Psoas muscle (tissue), 7 donors: ENCODE measurements at regions not wholly inside any gene's neighbourhood (a gene's known extent, or its start where the extent isn't known, plus 50 kb on each side); places are given as distances from the start of the nearest gene placed in this dataset.

Source experiments
- ATAC-seq, 4 donors: fragments of 200-7000 bp; cut with Tn5 transposase; one replicate each; pipeline ENCODE4 v1.9.1; 2020; ENCODE audit warnings: moderate library complexity in 3 of 4, mild to moderate bottlenecking in 2 of 4
- DNase-seq, 2 donors: peaks; one replicate each; pipeline ENCODE4 v3.0.0-alpha.2; 2020
- H3K27ac ChIP-seq: fragments of 200-600 bp; one replicate; pipeline ENCODE4 v1.8.0; 2022
- H3K27me3 ChIP-seq, 3 donors: fragments of 200-600 bp in 1 of 3; one replicate each; pipeline versions ENCODE4 v1.6.1 to v1.8.0; 2013 to 2022; ENCODE audit warnings: low read length in 2 of 3, mild to moderate bottlenecking in 2 of 3, moderate library complexity in 1 of 3; ENCODE audit not compliant: insufficient read depth in 3 of 3
- H3K36me3 ChIP-seq, 2 donors: fragments of 200-600 bp in 1 of 2; one replicate each; pipeline versions ENCODE4 v1.6.1 to v1.8.0; 2013 to 2022; ENCODE audit warnings: low read depth in 1 of 2, mild to moderate bottlenecking in 1 of 2, moderate library complexity in 1 of 2; ENCODE audit not compliant: insufficient read depth in 1 of 2
- H3K4me1 ChIP-seq: fragments of 200-600 bp; one replicate; pipeline ENCODE4 v1.8.0; 2022
- H3K4me3 ChIP-seq: fragments of 200-600 bp; one replicate; pipeline ENCODE4 v1.8.0; 2022; ENCODE audit warnings: mild to moderate bottlenecking
- H3K9me3 ChIP-seq: fragments of 200-600 bp; one replicate; pipeline ENCODE4 v1.8.0; 2022
- CTCF ChIP-seq: fragments of 200-600 bp; IDR thresholded peaks from one replicate; pipeline ENCODE4 v1.8.0; 2022; ENCODE audit warnings: antibody characterized with exemption
- WGBS, 3 donors: extraction: QIAGEN DNeasy Blood & Tissue Kit; methylation state at CpG; one replicate each; pipeline versions ENCODE4 v1.1.6 to v1.1.7; 2013; 5-methylcytosine and 5-hydroxymethylcytosine counted together
- intact Hi-C, 2 donors: fragments of 100-400 bp; cut with DNase I; formaldehyde crosslinking; loops; one replicate each; pipeline versions ENCODE4 v1.11.0 to v1.14.2; 2022
- donor health status: healthy with polysubstance abuse.
- donor health status: DM: no; HTN: no; CAD: no; lungs with moderate emphysema.
- donor health status: Bipolar disorder and iron deficiency.
- donor health status: healthy.
- donor health status: DM: yes; HTN: yes; CAD: no.
- donor health status: DM: no; HTN: no; CAD: no.
- donor health status: DM: yes; HTN: yes; CAD: no.

- ATAC-seq (no peak), DNase-seq (no peak)
- Histone ChIP-seq H3K4me1 (no peaks in the 10 kb centered on the region), H3K36me3 (no peaks in the 10 kb centered on the region), H3K27me3 (no peaks in the 10 kb centered on the region), H3K9me3 (no peaks in the 10 kb centered on the region), H3K4me3 (no peak overlapping the region), H3K27ac (no peak overlapping the region)
- TF ChIP-seq CTCF: no peak
- intact Hi-C loops: no loop called here
- WGBS, 3 donors: 34 to 38% (median 38%) methylated on average over 8 of the region's 8 CpGs
These were observed 113.7 kb upstream of the PLXNA2 start for GRCh38 chr1:208357644-208358507.

GRCh38 chr1:208358651-208359050, 114.5 kb upstream of the PLXNA2 start:
- Histone ChIP-seq H3K27ac (no peak overlapping the region), H3K9me3 (no peaks in the 10 kb centered on the region), H3K27me3 (no peaks in the 10 kb centered on the region), H3K4me1 (no peaks in the 10 kb centered on the region), H3K4me3 (no peak overlapping the region), H3K36me3 (no peaks in the 10 kb centered on the region)
- DNase-seq (no peak), ATAC-seq (no peak)
- TF ChIP-seq CTCF: no peak
- intact Hi-C loops: no loop called here
- WGBS, 3 donors: 84 to 88% (median 86%) methylated on average over 4 of the region's 4 CpGs

GRCh38 chr1:208362011-208362410, 117.8 kb upstream of the PLXNA2 start:
- no peaks in the 10 kb centered on the region for H3K36me3 ChIP-seq
- intact Hi-C loops: no loop called here

DNA sequence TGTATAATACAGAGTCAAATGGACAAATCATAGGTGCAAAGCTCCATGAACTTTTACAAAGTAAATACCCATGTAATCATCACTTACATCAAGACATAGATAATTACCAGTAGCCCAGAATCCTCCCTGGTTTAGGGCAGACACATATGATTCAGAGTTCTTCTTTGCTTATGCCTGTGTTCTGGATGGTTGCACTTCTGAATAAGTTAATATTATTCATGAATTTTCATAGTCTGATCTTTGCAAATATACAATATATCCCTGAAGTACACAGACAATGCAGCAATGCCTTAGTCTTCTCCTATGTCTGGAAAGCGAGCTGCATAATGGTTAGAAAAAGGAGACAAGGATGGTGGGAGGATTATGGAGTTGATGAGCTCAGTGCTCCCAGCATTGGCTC, 122.4 kb upstream of the PLXNA2 start:
- no peak for ATAC-seq

More at GRCh38 chr1:208362011-208362410, 117.8 kb upstream of the PLXNA2 start:
- H3K9me3 ChIP-seq: no peaks in the 10 kb centered on the region
- WGBS, 3 donors: 70 to 90% (median 72%) methylated on average over 2 of the region's 2 CpGs
- no peak overlapping the region for H3K27ac ChIP-seq
- no peak overlapping the region for H3K4me3 ChIP-seq
- no peaks in the 10 kb centered on the region for H3K4me1 ChIP-seq
- DNase-seq (no peak), ATAC-seq (no peak)
- TF ChIP-seq CTCF: no peak
- peaks cover 0 to 2% (median 0%) of the 10 kb centered on the region in 3 donors for H3K27me3 ChIP-seq

More for the DNA sequence above, 122.4 kb upstream of the PLXNA2 start:
- Histone ChIP-seq H3K27ac (no peak overlapping the region), H3K36me3 (no peaks in the 10 kb centered on the region), H3K9me3 (no peaks in the 10 kb centered on the region), H3K27me3 (peaks cover 0 to 7% (median 2%) of the 10 kb centered on the region in 3 donors), H3K4me3 (no peak overlapping the region), H3K4me1 (no peaks in the 10 kb centered on the region)
- TF ChIP-seq CTCF: no peak
- intact Hi-C loops: no loop called here
- 85 to 91% (median 89%) methylated on average over 1 of the region's 1 CpG for WGBS, 3 donors
- no peak for DNase-seq
